GM18951 (cell line): ENCODE measurements at regions not wholly inside any gene's neighbourhood (a gene's known extent, or its start where the extent isn't known, plus 50 kb on each side); places are given as distances from the start of the nearest gene placed in this dataset.

Experiments
- POLR2A ChIP-seq: IDR thresholded peaks from 4 replicates; pipeline ENCODE4 v1.6.1; 2011; ENCODE audit warnings: mild to moderate bottlenecking; ENCODE audit not compliant: insufficient read length, insufficient read depth; ENCODE audit errors: extremely low read depth
- in situ Hi-C: fragments of 300-500 bp; cut with MboI; formaldehyde crosslinking; loops from one replicate; pipeline ENCODE4 v1.12.0; 2022; ENCODE audit warnings: low sequenced_read_pairs, mixed read lengths, inconsistent platforms; ENCODE audit not compliant: unreplicated experiment

DNA sequence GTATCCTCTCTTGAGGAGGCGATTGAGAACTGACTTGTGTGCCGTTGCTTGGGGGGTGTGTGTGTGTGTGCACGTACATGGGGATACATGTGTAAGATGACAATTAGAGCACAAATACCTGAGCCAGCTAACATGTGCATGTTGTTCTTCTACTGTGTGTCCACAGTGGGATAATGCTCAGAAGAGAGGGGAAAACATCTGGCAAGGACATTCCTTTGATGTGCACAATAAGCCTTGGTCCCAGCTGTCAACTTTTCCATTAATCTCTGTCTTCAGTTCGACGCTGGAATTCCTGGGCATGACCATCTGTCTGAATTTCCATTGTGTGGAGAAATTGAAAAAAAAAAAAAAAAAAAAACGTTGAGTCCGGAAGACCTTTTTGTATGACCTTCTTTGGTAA, 592.0 kb upstream of the GALNTL6 start:
- in situ Hi-C loops: no loop called here
- no peak for TF ChIP-seq POLR2A

DNA sequence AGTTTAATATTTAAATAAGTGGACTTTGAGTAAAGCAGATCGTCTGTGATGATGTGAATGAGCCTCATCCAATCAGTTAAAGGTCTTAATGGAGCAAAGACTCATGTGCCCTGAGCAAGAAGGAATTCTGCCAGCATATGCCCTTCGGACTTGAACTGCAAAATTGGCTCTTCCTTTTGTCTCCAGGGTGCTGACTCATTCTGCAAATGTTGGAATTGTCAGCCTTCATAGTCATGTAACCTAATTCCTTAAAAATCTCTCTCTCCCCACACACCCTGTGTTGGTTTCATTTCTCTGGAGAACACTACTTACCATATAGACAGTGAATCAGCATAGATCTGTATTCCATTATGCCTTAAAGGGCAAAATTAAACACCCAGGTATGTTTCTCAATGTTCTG, 609.8 kb upstream of the GALNTL6 start:
- no peak for TF ChIP-seq POLR2A
- in situ Hi-C loops: no loop called here

DNA sequence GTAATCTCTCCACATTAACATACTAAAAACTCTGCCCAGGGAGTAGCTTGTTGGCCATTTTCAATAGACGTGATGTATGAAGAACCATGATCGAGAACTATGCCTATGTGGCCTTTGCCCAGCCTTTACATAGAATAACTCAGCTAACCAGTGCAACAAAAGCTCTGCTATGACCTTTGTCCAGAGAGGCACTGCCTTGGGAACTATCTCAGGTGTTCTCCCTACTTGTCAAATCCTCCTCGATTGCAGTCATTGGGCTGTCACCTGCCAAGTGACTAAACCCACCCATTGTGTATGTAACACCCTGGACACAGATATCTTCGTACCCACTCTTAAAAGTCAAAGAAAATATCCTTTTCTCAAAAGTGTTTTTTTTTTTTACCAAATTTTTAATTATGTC, 610.3 kb upstream of the GALNTL6 start:
- in situ Hi-C loops: no loop called here
- TF ChIP-seq POLR2A: no peak

DNA sequence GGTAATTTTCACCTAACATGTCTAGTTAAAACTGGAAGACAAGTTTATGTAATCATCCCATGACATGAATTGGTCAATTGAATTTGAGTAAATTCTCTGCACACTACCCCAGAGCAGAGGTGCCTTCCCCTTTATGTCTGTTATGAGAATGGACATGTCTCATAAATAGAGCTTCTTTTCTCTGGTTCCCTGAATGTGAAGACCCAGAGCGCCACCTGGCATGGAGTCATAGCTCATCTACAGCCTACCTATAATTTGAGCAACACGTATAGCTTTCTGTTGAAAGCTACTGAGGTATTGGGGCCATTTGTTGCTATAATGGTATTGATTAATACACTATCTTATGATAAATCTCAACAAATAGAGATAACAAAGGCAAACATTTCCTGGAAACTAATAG, 626.5 kb upstream of the GALNTL6 start:
- no peak for TF ChIP-seq POLR2A
- in situ Hi-C loops: no loop called here

DNA sequence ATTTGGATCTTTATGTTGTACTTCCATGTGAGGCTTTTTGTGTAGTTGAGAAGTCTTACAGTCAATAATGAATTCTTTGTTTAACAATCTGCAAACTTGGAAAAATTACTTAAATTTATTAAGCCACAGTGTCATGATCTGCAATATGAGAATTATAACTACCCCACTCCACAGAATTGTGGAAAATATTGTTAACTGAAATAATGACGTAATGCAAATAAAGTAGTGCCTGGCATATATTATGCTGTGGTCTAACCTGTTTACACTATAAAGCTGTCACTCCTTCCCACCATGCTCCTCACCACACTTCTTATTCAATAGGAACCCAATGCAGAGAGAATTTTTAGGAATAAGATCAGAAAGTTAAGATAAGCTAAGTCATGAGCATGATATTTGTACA, 632.1 kb upstream of the GALNTL6 start:
- TF ChIP-seq POLR2A: no peak
- in situ Hi-C loops: no loop called here

DNA sequence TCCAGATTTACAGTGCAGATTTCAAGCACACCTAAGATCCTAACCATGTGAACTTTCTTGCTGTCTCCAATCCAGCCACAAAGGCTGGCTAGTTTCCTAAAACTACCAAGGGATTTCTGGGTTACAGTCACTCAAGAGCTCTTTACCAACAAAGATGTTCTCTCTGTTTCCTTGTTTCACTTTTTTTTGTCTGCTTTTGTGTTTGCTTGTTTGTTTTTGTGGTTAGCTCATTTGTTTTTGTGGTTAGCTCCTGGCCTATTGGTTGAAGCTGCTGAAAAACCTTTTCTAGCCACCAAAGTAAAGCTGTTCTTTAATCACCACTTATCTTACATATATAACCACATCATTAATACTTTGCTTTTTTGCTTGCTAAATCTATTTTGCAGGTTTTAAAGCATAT, 642.5 kb upstream of the GALNTL6 start:
- TF ChIP-seq POLR2A: no peak
- in situ Hi-C loops: no loop called here

DNA sequence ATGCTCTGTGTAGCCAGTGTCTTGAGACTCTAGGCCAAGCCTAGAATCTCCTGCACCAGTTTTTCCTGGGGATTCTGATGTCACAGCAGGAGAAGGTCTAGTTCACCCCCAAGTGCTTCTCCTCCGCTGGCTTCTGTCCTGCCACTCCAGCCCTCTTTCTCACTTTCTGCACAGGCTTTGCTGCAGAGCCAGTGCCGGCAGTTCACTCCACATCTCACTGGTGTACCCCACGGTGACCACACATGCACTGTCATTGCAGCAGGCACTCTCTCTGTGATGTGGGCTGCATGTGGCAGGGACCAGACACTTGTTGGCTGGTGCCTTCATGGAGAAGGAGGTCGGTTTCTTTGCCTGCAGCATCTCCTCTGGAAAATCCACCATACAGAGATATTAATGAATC, 643.8 kb upstream of the GALNTL6 start:
- in situ Hi-C loops: no loop called here
- TF ChIP-seq POLR2A: no peak

DNA sequence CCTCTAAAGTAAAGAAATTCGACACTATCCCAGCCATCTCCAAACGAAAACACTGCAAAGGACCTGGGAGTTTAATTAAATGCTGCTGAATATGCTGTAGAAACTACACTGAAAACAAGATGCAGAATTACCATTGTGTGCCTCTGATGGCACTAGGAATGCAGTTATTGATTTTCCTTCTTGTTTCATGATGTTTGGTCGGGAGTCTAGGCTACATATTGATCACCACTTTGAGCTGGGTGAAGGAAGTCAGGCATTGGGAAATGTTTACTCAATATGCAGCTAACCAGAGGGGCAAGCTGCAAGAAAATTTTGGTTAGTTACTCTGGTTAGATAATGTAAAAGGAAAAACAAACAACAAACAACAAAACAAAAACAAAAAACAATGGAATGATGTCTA, 650.7 kb upstream of the GALNTL6 start:
- no peak for TF ChIP-seq POLR2A
- in situ Hi-C loops: no loop called here

DNA sequence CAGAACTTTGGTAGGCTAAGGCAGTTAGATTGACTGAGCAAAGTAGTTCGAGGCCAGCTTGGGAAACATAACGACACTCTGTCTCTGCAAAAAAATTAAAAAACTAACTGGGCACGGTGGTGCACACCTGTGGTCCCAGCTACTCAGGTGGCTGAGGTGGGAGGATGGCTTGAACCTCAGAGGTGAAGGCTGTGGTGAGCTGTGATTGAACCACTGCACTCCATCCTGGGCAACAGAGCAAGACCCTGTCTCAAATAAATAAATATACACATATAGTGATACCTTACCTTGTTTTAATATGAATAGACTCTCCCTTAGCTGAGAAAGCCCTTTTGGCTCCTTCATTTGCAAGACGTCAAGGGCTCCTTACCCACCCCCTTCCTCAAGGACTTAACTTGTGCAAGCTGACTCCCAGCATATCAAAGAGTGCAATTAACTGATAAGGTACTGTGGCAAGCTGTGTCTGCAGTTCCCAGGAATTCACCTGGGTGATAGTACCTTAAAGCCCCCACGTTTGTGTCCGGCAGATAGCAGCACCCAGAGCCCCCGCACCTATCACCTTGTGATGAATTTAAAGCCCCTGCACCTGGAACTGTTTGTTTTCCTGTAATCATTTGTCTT, 655.6 kb upstream of the GALNTL6 start:
- in situ Hi-C loops: no loop called here
- TF ChIP-seq POLR2A: no peak

DNA sequence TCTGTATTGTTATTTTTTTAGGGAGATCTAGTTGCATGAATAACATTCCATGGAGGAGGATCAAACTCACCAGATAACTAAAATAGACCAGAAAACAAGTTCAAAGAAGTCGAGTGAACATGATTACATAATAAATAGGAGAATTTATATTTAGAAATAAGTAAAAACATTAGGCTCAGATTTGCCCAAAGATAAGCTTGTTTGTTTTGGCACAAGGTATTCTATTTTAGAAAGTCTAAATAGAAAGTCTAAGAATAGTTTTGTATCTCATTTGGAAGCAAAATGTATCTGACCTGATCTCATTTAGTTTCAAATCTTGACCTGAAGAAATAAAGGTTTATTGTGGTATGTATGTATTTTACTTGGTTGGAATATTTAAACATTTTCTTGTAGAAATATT, 670.6 kb upstream of the GALNTL6 start:
- in situ Hi-C loops: no loop called here
- no peak for TF ChIP-seq POLR2A

DNA sequence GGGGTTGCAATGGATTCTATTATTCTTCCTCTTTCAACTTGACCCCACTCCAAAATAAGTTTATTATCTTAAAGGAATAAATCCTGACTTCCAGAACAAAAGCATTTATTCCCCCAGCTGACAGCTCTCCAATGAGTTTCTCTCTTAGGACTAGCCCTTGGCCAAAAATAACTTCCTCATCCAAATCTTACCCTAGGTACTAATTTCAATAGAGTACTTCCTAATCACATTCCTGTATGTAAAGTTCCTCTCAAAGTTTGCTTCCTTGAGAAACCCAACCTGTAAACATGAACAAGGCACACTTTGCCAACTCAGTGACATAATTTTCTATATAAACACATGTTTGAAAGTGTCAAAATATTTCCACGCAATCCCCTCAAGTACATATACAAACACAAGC, 671.2 kb upstream of the GALNTL6 start:
- in situ Hi-C loops: no loop called here
- TF ChIP-seq POLR2A: no peak

DNA sequence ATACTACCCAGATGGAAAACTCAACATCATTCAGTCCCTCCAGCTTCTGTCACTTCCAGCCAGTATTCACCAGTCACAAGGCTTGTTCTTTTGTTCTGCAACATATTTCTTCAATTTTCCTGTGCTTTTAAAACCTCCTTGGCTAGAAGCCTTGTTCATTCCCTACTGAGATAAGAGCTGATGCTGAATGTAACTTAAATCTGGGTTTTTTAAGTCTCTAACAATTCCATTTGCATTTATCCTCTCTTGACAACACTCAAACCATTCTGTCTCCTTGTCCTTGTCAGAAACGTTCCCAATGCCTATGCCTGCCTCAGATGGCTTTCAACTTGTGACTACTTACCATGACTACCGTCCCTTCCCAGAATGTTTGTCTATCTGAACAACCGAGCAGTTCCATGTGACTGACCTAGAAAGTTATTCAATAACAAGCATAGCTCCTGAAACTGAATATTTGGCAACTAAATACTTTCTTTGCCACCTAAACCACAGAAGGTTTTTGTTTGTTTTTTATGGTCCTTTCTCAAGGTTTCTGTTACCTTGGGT, 682.9 kb upstream of the GALNTL6 start:
- TF ChIP-seq POLR2A: no peak
- in situ Hi-C loops: no loop called here

DNA sequence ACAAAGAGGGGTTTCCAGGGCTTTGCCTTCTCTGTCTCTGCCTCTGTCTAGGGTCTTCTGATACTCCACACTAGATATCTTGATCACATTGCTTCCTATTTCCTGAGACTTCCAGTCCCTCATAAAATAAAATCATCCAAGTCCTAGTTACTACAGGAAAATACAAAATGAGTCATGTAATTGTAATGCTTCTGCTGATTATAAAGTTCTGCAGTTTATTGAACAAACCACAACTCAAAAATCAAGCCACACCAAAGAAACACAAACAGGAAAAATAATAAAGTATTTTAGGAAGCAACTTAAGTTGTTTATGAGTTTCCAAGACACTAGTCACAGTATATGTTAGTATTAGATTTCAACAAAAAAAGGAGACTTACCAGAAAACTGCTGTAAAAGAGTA, 695.1 kb upstream of the GALNTL6 start:
- no peak for TF ChIP-seq POLR2A
- in situ Hi-C loops: no loop called here

DNA sequence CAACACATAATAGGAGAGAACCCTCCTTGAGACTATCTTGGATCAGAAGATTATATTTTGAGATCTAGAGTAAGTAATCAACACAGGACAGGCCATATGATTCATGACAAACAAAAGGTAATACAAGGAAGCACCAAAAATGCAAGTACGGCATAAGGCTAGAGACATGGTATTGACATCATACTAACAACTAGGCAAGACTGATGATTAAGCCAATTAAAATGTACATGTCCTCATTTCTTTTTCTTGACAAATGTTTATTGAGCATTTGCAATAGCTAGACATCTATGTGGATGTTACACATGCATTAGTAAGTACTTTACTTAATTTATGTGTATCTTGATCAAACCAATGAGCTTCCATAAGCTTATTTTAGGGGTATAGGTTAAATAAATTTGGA, 695.7 kb upstream of the GALNTL6 start:
- no peak for TF ChIP-seq POLR2A
- in situ Hi-C loops: no loop called here

DNA sequence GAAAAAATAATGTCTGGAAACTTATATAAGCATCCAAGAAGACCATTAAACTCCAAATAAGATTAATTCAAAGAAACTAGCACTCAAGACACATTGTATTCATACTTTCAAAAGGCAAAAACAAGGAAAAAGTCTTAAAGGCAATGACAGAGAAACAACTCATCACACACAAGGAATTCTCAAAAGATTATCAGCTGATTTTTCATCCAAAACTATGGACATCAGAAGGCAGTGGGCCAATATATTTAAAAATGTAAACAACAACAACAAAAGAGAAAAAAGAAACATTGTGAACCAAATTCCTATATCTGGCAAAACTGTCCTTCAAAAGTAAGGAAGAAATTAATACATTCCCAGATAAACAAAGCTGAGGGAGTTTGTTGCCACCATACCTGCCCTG, 711.4 kb upstream of the GALNTL6 start:
- in situ Hi-C loops: no loop called here
- no peak for TF ChIP-seq POLR2A
